HG02623 (cell line): ENCODE measurements at regions not wholly inside any gene's neighbourhood (a gene's known extent, or its start where the extent isn't known, plus 50 kb on each side); places are given as distances from the start of the nearest gene placed in this dataset.

Source experiments
- ATAC-seq: cut with Tn5 transposase; IDR thresholded peaks from one replicate; pipeline ENCODE4 v1.9.1; 2021; ENCODE audit warnings: moderate library complexity; ENCODE audit not compliant: unreplicated experiment

DNA sequence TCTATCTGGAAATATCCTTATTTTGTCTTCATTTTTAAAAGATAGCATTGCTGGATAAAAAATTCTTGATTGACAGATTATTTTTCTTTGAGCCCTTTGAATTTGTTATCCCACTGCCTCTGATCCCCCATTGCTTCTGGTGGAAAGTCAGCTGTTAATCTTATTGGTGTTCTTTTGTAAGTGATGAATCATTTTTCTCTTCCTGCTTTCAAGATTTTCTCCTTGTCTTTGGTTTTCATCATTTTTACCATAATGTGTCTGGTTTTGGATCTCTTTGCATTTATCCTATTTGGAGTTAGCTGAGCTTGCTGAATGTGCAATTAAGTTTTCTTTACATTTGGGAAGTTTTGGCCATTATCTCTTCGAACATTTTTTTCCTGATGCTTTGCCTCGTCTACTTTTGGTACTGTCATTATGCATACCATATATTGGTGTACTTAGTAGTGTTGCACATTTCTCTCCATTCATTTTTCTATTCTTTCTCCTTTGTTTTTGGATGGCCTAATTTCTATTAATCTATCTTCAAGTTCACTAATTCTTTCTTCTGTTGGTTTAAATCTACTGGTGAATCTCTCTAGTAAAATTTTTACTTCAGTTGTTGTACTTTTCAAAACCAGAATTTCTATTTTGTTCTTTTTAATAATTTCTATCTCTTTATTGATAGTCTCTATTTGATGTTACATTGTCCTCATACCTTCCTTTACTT, 440.0 kb upstream of the PROK2 start:
- no peak for ATAC-seq

DNA sequence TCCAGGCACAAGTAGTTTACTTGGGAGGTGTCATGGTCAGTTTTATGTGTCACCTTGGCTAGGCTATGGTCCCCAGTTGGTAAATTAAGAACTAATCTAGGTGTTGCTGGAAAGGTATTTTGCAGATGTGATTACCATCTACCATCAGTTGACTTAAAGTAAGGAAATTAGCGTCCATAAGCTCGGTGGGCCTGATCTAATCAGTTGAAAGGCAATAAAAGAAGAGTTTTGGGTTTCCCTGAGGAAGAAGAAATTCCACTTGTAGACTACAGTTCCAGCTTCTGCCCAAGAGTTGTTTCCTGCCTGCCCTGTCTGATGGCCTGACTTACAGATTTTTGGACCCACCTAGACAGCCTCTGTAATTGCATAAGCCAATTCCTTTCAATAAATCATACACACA, 438.7 kb upstream of the PROK2 start:
- no peak for ATAC-seq

DNA sequence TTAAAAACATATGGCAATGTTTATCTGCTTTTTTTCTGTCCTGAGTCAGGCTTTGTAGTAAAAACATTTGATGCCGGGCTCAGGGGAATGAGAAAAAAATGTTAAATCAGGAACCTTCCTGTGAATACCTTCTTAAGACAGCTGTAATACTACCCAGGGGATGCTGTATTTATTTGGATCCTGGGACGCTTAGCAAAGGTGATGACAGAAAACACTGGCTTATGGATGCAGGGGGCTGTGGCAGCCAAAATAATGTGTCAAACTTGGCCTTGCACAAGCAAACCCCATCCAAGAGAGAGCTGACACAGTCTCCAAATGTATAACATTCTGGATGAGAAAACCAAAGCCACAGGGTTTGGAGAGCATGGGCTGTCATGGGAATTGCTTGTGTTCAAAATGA, 438.2 kb upstream of the PROK2 start:
- ATAC-seq = no peak

DNA sequence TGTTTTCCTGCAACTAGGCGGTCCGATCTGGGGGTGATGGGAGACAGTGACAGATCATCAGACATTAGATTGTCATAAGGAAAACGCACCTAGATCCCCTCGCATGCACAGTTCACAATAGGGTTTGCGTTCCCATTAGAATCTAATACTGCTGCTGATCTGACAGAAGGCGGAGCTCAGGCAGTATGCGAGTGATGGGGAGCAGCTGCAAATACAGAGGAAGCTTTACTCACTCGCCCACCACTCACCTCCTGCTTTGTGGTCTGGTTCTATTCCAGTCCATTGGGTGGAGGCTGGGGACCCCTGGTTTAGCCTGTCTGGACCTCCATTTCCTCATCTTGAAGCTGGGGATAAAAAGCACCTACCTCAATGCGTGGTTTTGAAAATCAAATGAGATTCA, 437.5 kb upstream of the PROK2 start:
- ATAC-seq = no peak

DNA sequence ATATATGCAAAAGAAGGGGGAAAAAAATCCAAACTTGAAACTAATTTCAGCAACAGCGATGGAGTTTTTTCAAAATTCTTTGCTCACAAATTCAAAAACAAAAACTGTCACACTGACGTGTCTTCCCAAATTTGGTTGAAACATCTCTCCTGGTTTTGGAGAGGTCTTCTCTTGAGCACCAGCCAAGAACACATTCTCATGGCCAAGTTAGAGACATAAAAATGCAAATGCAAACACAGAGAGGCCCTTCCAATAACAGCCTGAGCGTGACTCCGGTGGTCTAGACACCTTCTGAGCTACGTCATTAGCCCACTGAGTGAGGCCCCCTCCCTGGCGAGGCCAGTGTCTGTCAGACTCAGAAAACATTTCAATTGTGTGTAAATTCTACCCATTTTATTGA, 436.0 kb upstream of the PROK2 start:
- no peak for ATAC-seq

DNA sequence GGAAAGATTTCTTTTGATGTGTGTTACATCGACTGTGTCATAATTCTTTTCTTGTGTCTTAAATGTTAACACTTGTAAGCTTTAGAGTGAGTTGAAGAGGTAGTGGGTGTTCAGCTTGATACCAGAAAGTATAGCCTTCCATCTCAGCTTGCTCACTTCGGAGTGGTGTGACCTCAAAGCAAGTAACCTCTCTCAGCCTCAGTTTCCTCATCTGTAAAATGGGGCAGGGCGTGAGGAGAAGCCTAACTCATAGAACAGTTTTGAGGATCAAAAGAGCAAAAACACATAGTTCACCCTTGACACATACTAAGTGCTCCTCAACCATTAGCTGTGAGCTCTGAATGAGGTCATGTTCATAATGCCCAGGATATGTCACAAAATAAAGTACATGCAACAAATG, 434.8 kb upstream of the PROK2 start:
- ATAC-seq = no peak

DNA sequence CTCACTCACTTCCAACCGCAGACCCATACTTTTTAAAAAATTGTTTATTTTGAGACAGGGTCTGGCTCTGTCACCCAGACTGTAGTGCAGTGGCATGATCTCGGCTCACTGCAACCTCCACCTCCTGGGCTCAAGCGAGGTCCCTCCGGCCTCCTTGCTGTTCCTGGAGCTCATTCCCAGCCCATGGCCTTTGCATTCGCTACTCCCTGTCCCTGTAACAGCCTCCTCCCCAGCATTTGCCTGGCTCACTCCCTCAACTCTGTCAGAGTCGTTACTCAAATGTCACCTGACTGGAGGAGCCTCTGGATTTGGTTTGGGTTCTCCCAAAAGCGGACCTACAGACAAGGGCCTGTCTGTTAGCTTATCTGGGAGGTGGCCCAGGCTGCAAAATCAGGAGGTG, 432.6 kb upstream of the PROK2 start:
- no peak for ATAC-seq

DNA sequence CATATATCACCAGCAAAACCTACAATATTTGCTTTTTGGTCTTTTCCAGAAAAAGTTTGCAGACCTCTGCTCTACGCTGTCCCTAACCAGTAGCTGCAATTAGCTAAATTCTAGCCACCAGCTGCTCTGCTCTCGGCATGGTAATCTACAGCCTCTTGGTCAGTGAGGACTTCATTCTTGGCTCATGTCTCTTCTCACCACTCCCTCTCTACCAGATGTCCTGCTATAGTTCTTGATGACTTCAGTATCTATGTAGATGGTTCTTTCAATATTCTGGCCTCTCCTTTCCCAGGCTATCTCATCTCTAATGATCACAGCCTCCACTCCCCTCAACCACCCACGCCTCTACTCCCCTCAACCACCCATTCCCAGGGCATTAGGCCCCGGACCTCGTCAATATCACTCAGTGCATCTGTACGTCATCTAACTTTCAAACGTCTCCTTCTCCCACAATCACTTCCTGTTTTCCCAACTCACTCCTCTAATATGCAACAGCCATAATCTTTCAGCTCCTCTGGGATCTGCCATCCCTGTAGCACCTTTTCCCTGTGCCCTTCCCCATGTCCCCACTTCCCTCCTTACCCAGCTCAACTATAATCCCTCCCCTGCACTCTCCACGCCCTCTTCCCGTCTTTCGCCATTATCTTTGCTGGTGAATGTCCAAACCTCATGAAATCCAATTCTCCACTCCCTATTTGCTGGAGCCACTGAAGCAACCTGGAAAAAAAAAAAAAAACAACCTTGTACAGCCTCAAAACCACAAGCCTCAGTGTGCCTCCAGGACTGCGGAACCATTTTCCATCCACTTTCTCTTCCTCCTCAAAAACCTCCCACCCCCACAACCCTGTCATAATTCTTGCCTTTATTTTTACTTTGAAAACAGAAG, 429.4 kb upstream of the PROK2 start:
- no peak for ATAC-seq

DNA sequence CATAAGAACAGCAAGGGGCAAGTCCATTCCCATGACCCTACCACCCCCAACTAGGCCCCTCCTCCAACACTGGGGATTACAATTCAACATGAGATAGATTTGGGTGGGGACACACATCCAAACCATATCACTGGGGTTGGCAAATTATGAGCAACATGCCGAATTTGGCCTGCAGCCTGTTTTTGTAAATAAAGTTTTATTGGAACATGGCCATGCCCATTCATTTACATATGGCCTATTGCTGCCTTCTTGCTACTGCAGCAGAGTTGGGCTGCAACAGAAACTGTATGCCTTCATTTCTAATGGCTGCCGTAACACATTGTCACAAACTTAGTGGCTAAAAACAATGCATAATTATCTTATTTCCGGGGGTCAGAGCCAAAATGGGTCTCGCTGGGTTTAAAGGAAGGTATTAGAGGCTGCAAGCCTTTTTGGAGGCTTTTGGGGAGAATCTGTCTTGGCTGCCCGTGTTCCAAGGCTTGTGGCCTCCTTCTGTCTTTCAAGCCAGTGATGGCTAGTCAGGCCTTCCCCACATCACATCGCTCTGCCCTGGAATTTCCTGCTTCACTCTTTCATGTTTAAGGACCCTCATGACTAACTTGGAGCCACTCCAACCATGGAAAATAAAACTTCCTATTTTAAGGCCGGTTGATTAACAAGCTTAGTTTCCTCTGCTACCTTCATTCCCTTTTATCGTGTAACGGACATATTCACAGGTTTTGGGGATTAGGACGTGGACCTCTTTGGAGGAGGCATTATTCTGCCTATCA, 428.5 kb upstream of the PROK2 start:
- ATAC-seq = no peak

DNA sequence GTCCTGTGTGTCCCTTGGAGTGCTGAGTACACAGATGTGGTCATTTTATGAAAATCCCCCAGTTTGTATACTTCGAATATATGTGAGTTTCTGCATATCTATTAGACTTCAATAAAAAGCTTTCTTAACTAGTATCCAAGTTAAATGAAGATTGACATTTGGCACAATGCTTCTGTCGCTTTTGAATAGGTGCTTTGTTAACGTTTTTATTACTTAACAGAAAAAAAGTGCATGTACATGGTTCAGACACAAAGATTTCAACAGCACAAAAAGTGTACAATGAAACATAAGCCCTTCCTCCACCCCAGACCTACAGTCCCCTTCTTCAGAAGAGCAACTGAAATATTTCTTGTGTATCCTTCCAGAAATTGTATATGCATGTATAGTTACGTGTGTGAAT, 427.4 kb upstream of the PROK2 start:
- no peak for ATAC-seq

DNA sequence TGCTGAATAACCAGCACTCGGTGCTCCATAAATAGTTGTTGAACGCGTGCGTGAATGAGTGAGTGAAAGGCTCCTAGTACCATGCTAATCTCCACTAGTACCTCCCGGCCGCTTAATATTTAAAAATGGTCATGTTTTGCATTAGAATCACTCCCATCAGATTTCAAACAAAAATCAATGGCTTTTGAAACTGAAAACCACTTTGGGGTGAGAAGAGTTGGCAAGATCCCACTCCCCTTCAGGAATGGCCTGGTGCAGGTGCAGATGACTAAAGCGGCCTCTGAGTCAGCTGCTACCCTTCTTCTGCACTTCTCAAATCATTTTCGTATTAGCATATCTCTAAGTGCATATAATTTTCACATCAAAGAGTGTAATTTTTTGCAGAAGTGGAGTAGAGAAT, 425.3 kb upstream of the PROK2 start:
- ATAC-seq = no peak

DNA sequence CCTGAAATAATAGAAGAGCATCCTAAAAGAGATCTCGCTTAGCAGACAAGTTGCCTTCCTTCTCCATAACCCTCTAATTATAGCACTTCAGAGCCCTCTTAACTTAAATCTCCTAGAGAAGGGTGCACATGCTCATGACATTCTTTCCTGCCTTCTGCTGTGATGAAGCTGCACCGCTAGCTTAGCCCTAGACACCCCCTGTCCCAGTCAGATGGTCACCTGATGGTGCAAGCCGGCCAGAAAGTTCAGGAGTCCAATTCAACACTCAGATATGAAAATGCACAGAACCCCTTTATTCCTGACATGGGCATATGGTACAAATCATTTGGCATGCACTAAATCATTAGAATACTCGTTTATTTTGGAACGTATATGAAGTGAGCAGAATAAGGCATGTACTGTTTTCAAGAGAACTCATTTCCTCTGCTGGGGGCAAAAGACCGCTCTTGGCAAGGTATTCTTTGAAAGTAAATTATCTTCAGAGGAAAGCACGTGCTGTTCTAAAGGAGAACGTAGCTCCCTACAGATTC, 420.4 kb upstream of the PROK2 start:
- no peak for ATAC-seq

DNA sequence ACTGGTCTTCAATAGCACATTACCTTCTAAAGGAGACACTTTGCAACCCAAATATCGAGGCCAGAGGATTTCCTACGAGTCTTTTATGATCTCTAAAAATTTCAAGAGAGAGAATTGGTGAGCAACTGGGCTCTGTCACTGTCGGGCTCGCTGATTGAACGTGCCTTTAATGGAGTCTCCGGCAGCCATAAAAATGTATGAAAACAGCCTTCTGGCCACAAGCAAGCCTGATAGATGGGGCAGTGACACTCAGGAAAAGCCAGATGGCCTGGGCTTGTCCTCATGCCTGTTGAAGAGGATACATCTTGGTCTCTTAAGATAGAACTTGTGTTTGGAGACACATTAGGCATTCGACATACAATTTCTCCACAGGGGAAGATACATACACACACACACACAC, 419.5 kb upstream of the PROK2 start:
- no peak for ATAC-seq

DNA sequence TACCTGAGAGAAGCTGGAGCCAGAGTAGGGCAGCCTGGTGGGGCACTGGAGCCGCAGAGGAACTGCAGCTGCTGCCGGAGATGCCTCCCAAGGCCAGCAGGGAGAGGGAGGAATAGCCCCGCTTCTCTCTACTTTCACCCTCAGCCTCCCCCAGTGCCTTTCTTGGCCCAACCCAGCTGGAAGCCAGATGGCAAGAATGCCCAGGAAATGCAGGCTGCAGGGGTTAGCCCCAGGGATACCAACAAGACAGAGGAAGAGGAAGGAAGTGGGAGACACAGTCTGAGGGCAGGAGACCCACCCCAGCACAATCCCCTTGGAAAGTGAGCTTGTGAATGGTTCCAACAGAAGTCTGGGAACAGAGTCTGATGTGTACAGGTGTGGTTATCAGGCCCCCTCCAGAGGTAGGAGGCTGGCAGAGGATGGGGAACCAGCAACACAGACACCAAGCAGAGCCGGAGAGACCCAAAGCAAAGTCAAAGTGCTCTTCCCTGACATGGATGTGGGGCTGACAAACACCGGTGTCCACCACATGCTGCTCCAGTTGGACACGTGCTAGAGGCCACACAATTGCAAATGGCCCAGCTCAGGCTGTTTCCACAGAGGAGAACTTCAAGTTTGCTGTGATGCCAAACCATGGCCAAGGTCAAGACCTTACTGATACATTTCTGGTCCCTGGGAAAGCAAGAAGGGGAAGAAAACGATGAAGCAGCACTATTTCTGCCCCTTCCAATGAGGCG, 418.8 kb upstream of the PROK2 start:
- ATAC-seq = no peak

DNA sequence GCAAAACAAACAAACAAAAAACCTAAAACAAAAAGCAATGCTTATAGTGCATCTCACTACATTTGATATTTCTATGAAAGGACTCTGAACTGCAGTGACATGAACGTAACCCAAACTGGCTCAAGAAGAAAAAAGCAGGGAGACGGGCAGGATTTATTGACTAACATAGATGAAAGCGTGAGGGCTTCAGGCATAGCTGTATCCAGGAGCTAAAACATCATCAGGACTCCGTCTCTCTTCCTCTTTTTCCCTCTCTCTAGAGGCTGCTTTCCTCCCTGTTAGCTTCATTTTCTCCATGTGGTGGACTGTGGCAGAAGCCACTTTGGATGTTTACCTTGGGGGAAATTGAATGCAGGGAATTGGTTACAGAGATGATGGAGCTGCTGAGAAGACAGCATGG, 418.2 kb upstream of the PROK2 start:
- ATAC-seq = no peak

DNA sequence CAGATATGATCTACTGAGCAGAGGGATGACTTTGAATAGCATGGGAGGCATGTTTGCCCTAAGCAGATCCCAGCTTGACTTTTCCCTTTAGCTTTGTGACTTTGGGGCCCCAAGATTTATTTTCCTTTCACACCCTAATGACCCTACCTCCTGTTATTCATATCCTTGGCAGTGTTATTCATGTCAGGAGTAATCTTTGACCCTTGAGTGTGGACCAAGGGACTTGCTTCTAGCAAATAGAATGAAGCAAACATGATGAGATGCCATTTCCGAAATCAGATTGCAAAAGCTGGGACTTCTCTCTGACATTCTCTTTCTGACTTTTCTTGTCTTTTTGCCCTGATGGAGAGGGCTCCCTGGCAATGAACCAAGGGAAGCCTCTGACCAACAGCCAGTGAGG, 415.4 kb upstream of the PROK2 start:
- no peak for ATAC-seq

DNA sequence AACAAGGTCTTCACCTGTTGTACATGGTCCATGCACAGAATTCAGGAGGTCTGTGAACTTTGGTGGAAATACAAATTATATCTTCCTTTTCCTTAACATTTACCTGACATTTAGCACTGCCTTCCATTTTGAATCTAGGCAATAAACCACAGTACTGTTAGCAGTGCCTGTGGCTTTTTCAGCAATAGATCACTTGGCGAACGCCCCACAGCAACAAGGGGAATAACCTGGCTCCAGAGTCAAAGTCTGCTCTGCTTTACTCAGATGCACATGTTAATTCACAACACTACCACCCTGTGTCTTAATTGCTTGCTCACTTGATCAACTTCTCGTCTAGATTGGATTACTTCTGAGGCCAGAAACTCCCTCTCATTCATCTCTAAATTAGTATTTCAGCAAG, 414.6 kb upstream of the PROK2 start:
- no peak for ATAC-seq

DNA sequence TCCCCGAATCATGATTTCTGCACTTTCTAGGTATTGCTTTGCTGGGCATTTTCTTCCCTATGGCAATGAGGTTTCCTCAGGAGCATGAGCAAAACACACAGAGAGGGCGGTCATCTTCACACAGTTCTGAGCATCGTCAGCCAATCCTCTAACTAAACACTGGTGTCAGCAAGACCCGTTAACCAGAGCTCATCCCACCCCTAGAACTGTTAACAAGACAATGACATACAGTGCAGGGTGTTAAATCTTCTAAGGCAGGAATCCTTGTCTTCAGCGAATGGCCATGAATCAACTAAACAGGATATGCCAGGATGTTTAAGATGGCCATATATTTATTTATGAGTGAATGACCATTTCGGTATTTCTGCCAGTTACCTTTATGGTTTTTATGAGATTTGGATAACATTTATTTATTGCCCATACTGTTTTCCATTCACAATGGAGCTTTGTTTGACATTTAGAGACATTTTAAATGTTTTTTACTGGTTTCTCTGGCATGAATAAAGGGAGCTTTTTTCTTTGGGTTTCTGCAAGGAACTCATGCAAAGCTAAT, 411.5 kb upstream of the PROK2 start:
- no peak for ATAC-seq

DNA sequence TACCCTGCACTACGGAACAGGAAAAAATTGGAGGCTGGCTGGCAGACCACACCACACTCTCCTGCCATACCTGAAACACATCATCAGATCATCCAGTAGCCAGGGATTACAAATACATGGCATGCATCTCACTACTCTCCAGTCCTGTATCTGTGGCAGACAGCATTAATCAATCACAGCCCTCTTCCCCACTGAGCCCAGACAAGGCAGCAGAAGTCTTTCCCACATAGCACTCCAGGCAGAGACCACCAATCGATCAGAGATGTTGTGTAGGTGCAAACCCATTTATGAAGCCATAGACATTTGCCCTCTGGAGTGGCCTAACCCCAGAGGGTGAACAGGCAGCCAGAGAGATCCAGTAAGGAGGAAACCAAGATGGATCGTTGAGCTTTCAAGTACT, 410.9 kb upstream of the PROK2 start:
- no peak for ATAC-seq

DNA sequence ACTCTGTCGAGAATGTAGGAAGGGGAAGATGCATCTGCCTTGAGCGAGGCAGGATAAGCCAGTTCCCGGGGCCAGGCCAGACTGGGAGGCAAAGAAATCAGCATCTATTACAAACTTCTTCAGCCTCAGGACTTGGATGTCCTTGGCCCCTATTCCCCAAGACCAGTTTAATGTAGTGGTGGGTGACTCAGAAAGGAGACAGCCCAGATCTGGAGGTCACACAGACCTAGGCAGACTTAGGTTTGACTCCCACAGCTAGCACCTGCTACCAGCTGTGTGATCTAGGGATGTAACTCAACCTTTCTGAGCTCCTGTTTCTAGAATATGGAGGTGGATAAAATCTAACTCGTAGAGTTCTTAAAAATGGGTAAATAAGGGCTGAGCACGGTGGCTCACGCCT, 409.5 kb upstream of the PROK2 start:
- no peak for ATAC-seq
